ENCODE measurements at regions not wholly inside any gene's neighbourhood (a gene's known extent, or its start where the extent isn't known, plus 50 kb on each side); places are given as distances from the start of the nearest gene placed in this dataset.

- no peak for TF ChIP-seq POLR2AphosphoS5 (IDR thresholded peaks at IDR 0.05; ENCODE audit: low read depth, low read length)
- no peak for TF ChIP-seq SIN3A (IDR thresholded peaks at IDR 0.05; ENCODE audit: borderline replicate concordance, insufficient read depth, low read length)
Observed at GRCh38 chr4:188701952-188702351, 562.7 kb downstream of the TRIML1 start.
